ENCODE measurements at regions not wholly inside any gene's neighbourhood (a gene's known extent, or its start where the extent isn't known, plus 50 kb on each side); places are given as distances from the start of the nearest gene placed in this dataset.

- H3K4me3 ChIP-seq: no peak overlapping the region
- no peak for TF ChIP-seq CTCF (IDR thresholded peaks at IDR 0.05; ENCODE audit: control extremely low read depth, extremely low read depth)
Measured at GRCh38 chr6:40860443-40860842, 178.6 kb downstream of the UNC5CL start.

GRCh38 chr6:40856271-40856670 is 182.8 kb downstream of the UNC5CL start:
- ATAC-seq (ENCODE audit: insufficient read depth, low FRiP score): no peak
- TF ChIP-seq CTCF (IDR thresholded peaks at IDR 0.05; ENCODE audit: control extremely low read depth, extremely low read depth): no peak
- H3K27me3 ChIP-seq (ENCODE audit: control insufficient read depth in 3 of 3, insufficient read depth in 3 of 3, low read length in 2 of 3): no peaks in the 10 kb centered on the region
- peaks cover 0 to 8% (median 0%) of the 10 kb centered on the region in 5 donors for H3K4me1 ChIP-seq (ENCODE audit: control insufficient read depth in 5 of 5, insufficient read depth in 5 of 5, low read length in 5 of 5)
- 85 to 86% methylated on average over 2 of the region's 2 CpGs for WGBS, 2 donors
- no peak for DNase-seq
- H3K4me3 ChIP-seq: no peak overlapping the region
- no peak overlapping the region for H3K27ac ChIP-seq (ENCODE audit: low read depth in 1 of 2, low read length in 1 of 2)
- peaks cover 0 to 3% (median 0%) of the 10 kb centered on the region in 4 donors for H3K9me3 ChIP-seq (ENCODE audit: control insufficient read depth in 4 of 4, insufficient read depth in 3 of 4, low read length in 3 of 4)
- H3K9ac ChIP-seq (ENCODE audit: insufficient read depth in 1 of 2, low read length in 2 of 2): no peak overlapping the region
- H3K36me3 ChIP-seq (ENCODE audit: control insufficient read depth in 4 of 4, insufficient read depth in 4 of 4, low read length in 4 of 4): no peaks in the 10 kb centered on the region

More at GRCh38 chr6:40860443-40860842, 178.6 kb downstream of the UNC5CL start:
- H3K4me1 ChIP-seq (ENCODE audit: control insufficient read depth in 5 of 5, insufficient read depth in 5 of 5, low read length in 5 of 5): peaks cover 0 to 2% (median 0%) of the 10 kb centered on the region in 5 donors
- H3K27me3 ChIP-seq (ENCODE audit: control insufficient read depth in 3 of 3, insufficient read depth in 3 of 3, low read length in 2 of 3): no peaks in the 10 kb centered on the region
- no peaks in the 10 kb centered on the region for H3K36me3 ChIP-seq (ENCODE audit: control insufficient read depth in 4 of 4, insufficient read depth in 4 of 4, low read length in 4 of 4)
- no peak overlapping the region for H3K9ac ChIP-seq (ENCODE audit: insufficient read depth in 1 of 2, low read length in 2 of 2)
- no peak overlapping the region for H3K27ac ChIP-seq (ENCODE audit: low read depth in 1 of 2, low read length in 1 of 2)
- no peak for DNase-seq
- 62 to 66% methylated on average over 2 of the region's 2 CpGs for WGBS, 2 donors
- ATAC-seq (ENCODE audit: insufficient read depth, low FRiP score): no peak
- peaks cover 0 to 7% (median 0%) of the 10 kb centered on the region in 4 donors for H3K9me3 ChIP-seq (ENCODE audit: control insufficient read depth in 4 of 4, insufficient read depth in 3 of 4, low read length in 3 of 4)

GRCh38 chr6:40855168-40855880 is 183.7 kb downstream of the UNC5CL start:
- no peaks in the 10 kb centered on the region for H3K27me3 ChIP-seq (ENCODE audit: control insufficient read depth in 3 of 3, insufficient read depth in 3 of 3, low read length in 2 of 3)
- H3K27ac ChIP-seq (ENCODE audit: low read depth in 1 of 2, low read length in 1 of 2): no peak overlapping the region
- H3K36me3 ChIP-seq (ENCODE audit: control insufficient read depth in 4 of 4, insufficient read depth in 4 of 4, low read length in 4 of 4): no peaks in the 10 kb centered on the region
- DNase-seq (peak; percentile 25 to 49 (median 44)), ATAC-seq (ENCODE audit: insufficient read depth, low FRiP score) (no peak)
- peaks cover 0 to 8% (median 0%) of the 10 kb centered on the region in 5 donors for H3K4me1 ChIP-seq (ENCODE audit: control insufficient read depth in 5 of 5, insufficient read depth in 5 of 5, low read length in 5 of 5)
- H3K4me3 ChIP-seq: no peak overlapping the region
- peaks cover 0 to 3% (median 0%) of the 10 kb centered on the region in 4 donors for H3K9me3 ChIP-seq (ENCODE audit: control insufficient read depth in 4 of 4, insufficient read depth in 3 of 4, low read length in 3 of 4)
- 74 to 87% methylated on average over 10 of the region's 10 CpGs for WGBS, 2 donors
- no peak overlapping the region for H3K9ac ChIP-seq (ENCODE audit: insufficient read depth in 1 of 2, low read length in 2 of 2)
- TF ChIP-seq CTCF (IDR thresholded peaks at IDR 0.05; ENCODE audit: control extremely low read depth, extremely low read depth): no peak
